PFSK-1 (cell line): ENCODE measurements at regions not wholly inside any gene's neighbourhood (a gene's known extent, or its start where the extent isn't known, plus 50 kb on each side); places are given as distances from the start of the nearest gene placed in this dataset.

ENCODE experiments used
- POLR2AphosphoS5 ChIP-seq: IDR thresholded peaks from 2 replicates; pipeline ENCODE4 v1.6.1; 2012; ENCODE audit warnings: low read depth, mild to moderate bottlenecking, control low read depth, low read length, moderate library complexity
- REST ChIP-seq, 2 experiments: IDR thresholded peaks; 2 replicates each; pipeline versions ENCODE4 v1.6.1 to v1.8.0; 2011 to 2012; ENCODE audit warnings: low read depth in 2 of 2, low read length in 2 of 2, control low read depth in 1 of 2, inconsistent platforms in 1 of 2, mild to moderate bottlenecking in 1 of 2, moderate library complexity in 1 of 2; ENCODE audit not compliant: insufficient read depth in 1 of 2

- TF ChIP-seq POLR2AphosphoS5: no peak
- TF ChIP-seq REST (IDR thresholded peaks at IDR 0.05; ENCODE audit: insufficient read depth in 1 of 2, low read depth in 2 of 2, low read length in 2 of 2): no peak
Measured at GRCh38 chr3:182268711-182269110, 524.6 kb upstream of the ATP11B start.
